ENCODE measurements at regions not wholly inside any gene's neighbourhood (a gene's known extent, or its start where the extent isn't known, plus 50 kb on each side); places are given as distances from the start of the nearest gene placed in this dataset.

- no peak for DNase-seq
Measured at GRCh38 chr7:25314731-25315267, 86.5 kb upstream of the NPVF start.

DNA sequence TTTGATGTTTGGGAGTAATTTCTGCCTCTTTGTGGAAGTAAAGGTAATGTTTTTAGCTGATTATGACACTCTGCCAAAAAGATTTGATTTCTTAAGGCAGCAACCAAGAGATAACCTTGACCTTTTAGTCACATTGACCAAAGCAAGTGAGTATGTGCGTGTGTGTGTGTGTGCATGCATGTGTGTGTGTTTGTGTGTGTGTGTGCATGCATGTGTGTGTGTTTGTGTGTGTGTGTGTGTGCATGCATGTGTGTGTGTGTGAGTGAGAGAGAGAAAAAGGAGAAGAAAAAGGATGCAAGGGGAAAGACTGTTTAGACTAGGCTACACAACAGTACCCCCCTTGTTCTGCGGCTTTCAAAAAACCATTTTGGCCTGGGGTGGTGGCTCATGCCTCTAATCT, 88.1 kb upstream of the NPVF start:
- DNase-seq: no peak

DNA sequence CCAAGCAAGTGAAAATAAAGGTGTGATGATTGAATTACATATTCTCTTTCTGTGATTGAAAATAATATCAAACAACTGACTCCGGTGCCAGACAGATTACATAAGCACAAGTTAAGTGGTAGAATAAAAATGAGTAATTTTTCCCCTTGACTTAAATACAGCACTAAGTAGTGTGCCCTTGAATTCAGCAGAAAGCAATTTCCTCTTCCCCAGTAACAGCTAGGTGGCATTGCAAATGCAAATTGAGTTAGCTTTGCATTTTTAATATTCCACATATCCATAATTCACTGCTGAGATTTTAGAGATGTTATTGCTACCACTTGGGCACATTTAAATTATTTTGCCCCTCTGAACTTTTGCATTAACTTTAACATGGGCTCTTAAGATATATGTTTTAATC, 89.8 kb upstream of the NPVF start:
- DNase-seq: no peak

DNA sequence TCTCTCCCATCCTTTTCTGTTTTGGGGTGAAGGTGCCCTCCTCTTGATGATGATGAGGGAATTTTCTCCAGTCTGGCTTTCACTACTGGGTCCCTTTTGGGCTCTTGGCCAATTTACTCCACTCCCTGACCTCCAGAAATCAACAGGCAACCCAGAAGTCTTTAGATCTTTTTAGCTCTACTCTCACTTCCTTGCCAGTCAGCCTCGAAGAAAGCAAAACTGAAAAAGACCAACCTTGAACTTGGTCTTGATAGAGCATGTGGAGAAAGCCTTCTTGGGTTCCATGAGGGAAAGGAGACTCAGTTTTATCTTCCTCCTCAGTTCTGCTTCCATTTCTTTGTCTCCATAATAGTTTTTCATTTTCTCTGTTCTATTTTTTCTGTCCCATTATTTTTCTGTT, 91.4 kb upstream of the NPVF start:
- no peak for DNase-seq

DNA sequence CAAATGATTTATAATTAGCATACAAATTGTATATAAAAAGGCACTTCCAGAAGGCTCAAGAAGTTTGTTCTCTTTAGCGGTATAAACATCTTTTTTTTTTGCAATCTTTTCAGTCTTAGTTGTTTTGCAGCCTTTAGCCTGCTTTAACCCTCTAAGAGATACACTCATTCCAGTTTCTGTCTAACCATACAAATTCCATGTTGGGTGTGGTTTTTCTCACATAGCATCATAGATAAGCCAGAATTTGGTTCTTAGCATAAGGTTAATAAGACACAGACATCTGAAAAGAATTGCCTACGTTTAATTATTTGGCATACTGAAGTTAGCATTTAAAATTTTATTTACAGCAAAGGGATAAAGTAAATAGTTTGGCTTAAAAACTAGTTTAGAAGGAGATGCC, 92.5 kb upstream of the NPVF start:
- no peak for DNase-seq

GRCh38 chr7:25321424-25321823, 93.1 kb upstream of the NPVF start:
- no peak for DNase-seq

DNA sequence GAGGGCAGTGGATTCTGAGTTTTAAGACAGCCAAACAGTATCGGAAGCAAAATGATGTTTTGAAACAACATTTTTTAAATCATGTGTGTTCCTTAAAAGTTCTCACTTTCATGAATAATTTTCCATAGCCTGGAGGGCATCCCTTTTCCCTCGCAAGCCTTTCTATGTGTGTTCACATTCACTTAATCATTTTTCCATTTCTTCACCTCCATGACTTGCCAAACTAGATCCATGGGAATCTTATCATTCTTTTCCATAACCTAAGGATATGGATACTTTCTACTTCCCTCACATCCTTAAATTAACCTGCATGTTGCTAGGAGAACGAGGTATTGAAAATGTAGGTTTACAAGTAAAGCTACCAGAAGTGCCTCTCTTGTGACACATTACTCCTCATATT, 94.2 kb upstream of the NPVF start:
- DNase-seq: no peak

- DNase-seq: no peak
Measured at GRCh38 chr7:25325186-25325757, 97.0 kb upstream of the NPVF start.

DNA sequence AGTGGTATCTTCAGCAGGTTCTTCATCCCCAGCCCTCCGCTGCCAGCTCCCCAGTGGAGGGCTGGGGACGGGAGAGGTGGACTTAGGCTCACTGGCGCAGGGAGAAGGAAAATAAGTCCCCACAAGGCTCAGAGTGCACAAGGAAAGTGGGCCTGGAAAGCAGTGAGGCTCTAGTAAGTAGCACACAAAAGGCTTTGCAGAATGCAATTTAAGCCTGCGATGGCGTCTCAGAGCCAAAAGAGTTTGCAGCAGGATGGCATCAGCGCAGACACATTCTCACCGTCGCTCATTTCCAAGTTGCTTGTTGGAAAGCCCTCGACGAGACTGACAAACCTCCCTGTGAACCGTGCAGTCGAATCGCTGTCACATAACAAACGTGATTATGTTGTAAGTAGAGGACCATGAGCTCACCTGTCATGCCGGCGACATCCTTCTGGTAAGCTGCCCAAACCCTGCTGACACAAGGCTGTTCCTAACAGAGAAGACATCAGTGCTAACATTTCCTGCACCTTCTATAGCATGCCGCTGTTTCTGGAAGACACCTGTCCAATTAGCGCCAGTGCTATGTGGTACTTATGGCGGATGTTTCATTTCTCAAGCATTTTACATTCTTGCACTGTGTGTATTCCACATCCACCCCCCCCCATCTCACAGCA, 98.3 kb upstream of the NPVF start:
- no peak for DNase-seq

DNA sequence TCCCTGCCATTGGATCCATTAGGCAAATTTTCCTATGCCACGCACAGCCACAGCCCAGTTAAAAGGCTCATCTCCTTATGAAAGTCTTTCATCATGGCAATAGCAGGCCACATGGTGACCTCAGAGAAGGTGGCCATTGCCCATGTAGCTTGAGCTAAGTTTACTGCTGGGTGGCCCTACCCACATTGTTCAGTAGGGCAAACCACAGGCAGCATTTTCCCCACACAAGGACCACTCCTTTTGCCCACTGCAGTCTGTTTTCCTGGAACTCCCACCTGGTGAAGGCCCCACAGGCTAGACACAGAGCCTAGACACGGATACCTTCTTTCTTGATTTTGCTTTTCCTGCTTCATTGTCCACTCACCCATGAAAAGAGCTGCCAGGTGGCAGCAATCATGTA, 101.5 kb upstream of the NPVF start:
- no peak for DNase-seq

GRCh38 chr7:25333296-25333928, 105.1 kb upstream of the NPVF start:
- DNase-seq: peak in 1 of 3 donors; percentile 43

DNA sequence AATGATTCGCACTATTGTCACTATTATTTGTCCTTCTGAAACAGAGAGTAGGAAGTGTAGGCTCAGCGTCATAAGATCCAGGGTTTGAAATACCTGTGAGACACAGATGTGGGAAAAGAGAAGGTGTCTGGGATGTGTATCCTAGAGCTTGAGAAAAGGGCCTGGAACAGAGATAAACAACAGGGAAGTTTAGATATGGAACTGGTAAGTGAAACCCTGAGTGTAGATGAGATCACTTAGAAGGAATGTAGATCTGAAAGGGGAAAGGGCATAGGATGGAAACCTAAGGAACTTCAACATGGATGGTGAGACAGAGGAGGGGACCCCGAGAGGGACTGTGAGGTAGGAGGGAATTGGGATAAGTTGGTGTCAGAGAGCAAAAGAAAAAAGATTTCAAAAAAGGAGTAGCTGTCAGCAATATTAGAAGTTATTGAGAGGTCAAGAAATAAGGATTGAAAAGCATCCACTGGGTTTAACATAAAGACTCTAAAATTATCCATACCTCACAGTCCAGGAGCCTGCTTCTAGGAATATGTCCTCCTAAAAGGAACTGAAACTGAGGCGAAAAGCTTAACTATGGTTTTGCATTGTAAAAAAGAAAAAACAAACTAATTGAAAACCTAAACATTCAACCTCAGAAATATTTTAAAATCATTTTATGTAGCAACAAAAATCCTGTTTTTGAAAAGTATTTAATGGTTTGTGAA, 119.2 kb upstream of the NPVF start:
- DNase-seq: no peak

DNA sequence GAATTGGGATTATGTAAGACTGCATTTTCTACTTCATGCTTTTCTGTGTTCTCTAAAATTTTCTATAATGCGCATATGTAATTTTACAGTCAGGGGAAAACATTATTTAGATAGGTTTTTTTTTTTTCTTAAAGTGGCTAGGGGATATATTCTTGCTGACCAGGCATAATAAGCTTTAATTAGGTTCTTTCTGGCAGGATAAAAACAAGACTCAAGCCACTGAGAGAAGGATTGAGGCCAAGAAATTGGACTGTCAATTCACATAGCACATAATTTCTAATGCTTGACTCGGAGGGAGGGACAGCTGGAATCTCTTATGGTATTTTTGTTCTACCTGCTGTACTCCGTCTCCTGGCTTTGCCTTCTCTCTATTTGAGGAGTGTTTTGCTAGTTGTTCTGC, 119.8 kb upstream of the NPVF start:
- peak in 1 of 3 donors; percentile 50 for DNase-seq

DNA sequence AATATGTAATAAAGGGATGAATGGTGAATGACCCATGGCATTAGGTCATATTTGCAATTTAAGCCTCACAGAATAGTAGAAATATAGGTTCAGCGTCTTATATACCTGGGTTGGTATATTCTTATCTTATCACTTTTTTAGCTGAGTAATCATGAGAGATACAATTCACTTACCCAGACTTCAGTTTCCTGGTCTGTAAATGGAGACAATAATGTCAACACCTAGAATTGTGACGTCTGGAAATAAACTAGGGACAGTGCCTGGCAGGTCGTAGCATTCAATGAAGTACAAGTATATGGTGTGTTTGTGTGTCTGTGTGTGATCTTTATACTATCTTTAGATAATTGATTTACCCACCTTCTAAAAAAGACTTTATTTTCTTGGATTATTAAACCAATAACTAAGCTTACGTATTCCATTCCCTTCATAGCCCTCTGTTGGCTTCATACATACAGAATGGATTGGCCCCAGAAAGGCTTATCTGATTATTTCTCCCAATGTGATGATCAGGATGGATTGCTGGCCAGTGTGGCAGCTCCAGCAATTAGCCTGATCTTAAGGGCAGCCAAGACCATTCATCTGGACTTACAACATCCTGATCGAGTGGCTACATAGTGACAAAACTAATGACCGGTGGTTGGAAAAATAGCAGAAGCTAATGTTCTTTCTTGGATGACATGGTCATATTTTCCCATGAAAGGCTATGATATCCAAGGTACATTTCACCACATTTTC, 121.2 kb upstream of the NPVF start:
- no peak for DNase-seq

- no peak for DNase-seq
Measured at GRCh38 chr7:25350041-25350440, 121.8 kb upstream of the NPVF start.

DNA sequence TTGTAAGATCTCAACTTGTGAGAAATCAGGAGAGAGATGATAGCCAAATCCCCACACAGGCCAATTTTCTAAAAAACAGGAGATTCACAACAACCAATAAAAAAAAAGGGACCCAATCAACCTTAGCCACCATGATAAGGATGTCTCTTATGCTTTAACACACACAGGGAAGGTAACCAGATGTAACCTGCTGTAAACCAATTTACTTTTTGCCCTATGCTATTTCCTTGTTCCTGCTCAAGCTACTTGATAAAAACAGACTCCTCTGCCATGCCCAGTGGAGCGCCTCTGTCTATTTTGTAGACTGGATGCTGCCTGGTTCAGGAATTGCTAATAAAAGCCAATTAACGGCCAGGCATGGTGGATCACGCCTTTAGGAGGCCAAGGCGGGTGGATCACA, 123.5 kb upstream of the NPVF start:
- no peak for DNase-seq

DNA sequence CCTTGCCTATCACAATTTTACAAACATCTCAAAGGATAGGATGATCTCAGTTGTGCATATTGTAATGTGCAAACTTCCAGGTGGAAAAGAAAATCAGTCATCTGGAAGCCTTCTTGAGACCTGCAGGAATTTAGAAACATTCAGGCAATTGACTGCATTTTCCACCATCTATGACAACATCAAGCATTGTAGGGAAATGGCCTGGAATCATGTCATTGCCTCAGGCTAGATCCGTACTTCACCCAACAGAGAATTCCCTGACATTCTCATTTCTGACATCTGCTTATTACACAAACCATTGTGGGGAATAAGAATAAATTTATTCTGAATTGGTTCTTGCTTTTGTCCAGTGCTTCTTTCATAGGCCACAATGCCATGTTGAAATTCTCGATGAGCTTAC, 124.9 kb upstream of the NPVF start:
- no peak for DNase-seq

GRCh38 chr7:25353732-25354131, 125.4 kb upstream of the NPVF start:
- no peak for DNase-seq

DNA sequence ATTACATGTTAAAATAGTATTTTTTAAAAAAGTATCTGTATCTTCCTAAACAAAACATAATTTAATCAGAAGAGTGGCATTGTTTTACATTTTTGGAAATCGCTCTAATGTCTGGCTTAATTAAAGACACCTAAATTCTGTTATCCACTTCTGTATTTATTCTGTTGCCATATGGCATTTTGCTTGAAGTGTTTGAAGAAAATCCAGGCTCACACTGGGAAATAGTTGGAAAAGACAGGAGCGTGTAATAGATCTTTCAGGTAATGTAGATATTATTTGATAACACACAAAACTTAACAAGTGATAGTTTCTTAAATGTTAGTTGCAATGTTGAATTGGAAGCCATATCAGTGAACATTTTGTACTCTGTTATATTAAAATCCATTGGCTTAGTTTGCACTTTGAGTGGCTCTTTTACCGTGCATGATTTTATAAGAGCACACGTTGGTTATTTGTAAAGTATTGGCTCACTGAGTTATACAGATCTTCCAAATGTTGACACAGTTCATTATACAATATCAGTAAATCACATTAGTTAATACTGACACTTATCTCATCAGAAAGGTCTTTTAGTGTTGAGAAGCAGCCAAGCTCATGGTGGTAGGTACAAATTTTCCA, 128.4 kb upstream of the NPVF start:
- no peak for DNase-seq

DNA sequence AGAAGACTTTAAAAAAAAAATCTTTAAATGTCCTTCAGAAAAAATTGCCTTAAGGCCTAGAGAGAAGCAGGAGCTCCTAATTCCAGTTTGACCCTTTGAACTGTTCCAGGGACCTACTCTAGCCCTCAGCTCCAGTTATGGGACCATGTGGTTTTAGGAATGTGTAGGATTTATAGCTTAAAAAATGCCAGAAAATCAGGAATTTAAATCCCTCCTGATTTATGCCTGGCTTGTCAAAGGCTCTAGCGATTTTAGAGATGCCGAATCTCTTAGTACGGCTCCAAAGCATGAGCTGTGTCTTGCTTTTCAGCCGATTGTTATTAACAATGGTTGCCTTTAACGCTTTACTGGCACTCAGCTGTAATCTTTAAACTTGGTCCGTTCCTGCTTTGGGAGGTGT, 130.6 kb upstream of the NPVF start:
- DNase-seq: peak in 1 of 3 donors; percentile 77

- DNase-seq: peak in 2 of 3 donors; percentile 44 to 85
Measured at GRCh38 chr7:25359471-25360059, 131.3 kb upstream of the NPVF start.

Data from muscle of back (tissue), 3 donors.